ENCODE measurements at regions not wholly inside any gene's neighbourhood (a gene's known extent, or its start where the extent isn't known, plus 50 kb on each side); places are given as distances from the start of the nearest gene placed in this dataset.

DNA sequence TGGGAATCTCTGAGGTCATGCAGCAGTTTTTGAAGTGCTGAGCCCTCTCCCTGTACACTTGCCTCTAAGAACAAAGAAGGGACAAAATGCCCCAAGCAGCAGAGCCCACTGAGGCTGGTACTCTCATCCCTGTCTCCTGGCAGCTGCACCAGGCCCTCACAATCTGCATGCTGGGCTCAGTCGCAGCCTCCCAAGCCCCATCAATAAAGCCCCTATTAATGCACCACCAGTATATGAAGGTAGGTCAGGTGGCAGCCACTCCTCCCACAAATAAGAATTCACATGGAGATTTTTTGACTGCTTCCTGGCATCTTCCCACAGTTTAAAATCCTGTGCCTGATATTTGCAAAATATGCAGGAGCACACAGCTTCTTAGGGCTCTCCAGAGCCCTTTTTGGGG, 181.2 kb upstream of the PALMD start:
- TF ChIP-seq, protein P1, sequence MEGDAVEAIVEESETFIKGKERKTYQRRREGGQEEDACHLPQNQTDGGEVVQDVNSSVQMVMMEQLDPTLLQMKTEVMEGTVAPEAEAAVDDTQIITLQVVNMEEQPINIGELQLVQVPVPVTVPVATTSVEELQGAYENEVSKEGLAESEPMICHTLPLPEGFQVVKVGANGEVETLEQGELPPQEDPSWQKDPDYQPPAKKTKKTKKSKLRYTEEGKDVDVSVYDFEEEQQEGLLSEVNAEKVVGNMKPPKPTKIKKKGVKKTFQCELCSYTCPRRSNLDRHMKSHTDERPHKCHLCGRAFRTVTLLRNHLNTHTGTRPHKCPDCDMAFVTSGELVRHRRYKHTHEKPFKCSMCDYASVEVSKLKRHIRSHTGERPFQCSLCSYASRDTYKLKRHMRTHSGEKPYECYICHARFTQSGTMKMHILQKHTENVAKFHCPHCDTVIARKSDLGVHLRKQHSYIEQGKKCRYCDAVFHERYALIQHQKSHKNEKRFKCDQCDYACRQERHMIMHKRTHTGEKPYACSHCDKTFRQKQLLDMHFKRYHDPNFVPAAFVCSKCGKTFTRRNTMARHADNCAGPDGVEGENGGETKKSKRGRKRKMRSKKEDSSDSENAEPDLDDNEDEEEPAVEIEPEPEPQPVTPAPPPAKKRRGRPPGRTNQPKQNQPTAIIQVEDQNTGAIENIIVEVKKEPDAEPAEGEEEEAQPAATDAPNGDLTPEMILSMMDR (conservative IDR thresholded peaks at IDR 0.05; ENCODE audit: low read depth, low read length) = no peak
- no peak for TF ChIP-seq EZH2 (IDR thresholded peaks at IDR 0.05; ENCODE audit: borderline replicate concordance, low read depth, low read length, poor library complexity, severe bottlenecking)

Measured in A673 (cell line).